PC-3 (cell line): ENCODE measurements at regions not wholly inside any gene's neighbourhood (a gene's known extent, or its start where the extent isn't known, plus 50 kb on each side); places are given as distances from the start of the nearest gene placed in this dataset.

Experiments
- CTCF ChIP-seq: fragments of 300-600 bp; sonication (generic); conservative IDR thresholded peaks from 2 replicates; pipeline ENCODE4 v1.5.1; 2017; ENCODE audit warnings: antibody characterized with exemption, low read depth, mild to moderate bottlenecking, low read length
- EZH2 ChIP-seq: fragments of 300-600 bp; sonication (generic); IDR thresholded peaks from one replicate; pipeline ENCODE4 v1.6.1; 2017; ENCODE audit warnings: antibody characterized with exemption, mild to moderate bottlenecking, low read length; ENCODE audit not compliant: unreplicated experiment

- TF ChIP-seq CTCF (no peak), EZH2 (no peak)
These were observed 210.2 kb upstream of the CITED2 start for GRCh38 chr6:139584599-139584998.
